HG03097 (cell line): ENCODE measurements at regions not wholly inside any gene's neighbourhood (a gene's known extent, or its start where the extent isn't known, plus 50 kb on each side); places are given as distances from the start of the nearest gene placed in this dataset.

ENCODE experiments used
- ATAC-seq: cut with Tn5 transposase; IDR thresholded peaks from one replicate; pipeline ENCODE4 v1.9.1; 2021; ENCODE audit not compliant: unreplicated experiment, low FRiP score

- no peak for ATAC-seq
These were observed 311.1 kb upstream of the KCNH8 start for GRCh38 chr3:18837137-18837755.

- ATAC-seq: no peak
These were observed 313.3 kb upstream of the KCNH8 start for GRCh38 chr3:18835021-18835420.

- no peak for ATAC-seq
These were observed 318.2 kb upstream of the KCNH8 start for GRCh38 chr3:18830087-18830486.

GRCh38 chr3:18828637-18829036, 319.7 kb upstream of the KCNH8 start:
- no peak for ATAC-seq

- no peak for ATAC-seq
These were observed 320.6 kb upstream of the KCNH8 start for GRCh38 chr3:18827664-18828063.

GRCh38 chr3:18825665-18826064, 322.6 kb upstream of the KCNH8 start:
- no peak for ATAC-seq

GRCh38 chr3:18813300-18813699, 335.0 kb upstream of the KCNH8 start:
- ATAC-seq: no peak

- ATAC-seq: no peak
These were observed 336.0 kb upstream of the KCNH8 start for GRCh38 chr3:18812316-18812715.

GRCh38 chr3:18810306-18810661, 338.0 kb upstream of the KCNH8 start:
- ATAC-seq: no peak

GRCh38 chr3:18809640-18810305, 338.5 kb upstream of the KCNH8 start:
- ATAC-seq: no peak

GRCh38 chr3:18808429-18808828, 339.9 kb upstream of the KCNH8 start:
- ATAC-seq: no peak

GRCh38 chr3:18807593-18807992, 340.7 kb upstream of the KCNH8 start:
- ATAC-seq: no peak

GRCh38 chr3:18806633-18807032, 341.7 kb upstream of the KCNH8 start:
- no peak for ATAC-seq

GRCh38 chr3:18797378-18797777, 350.9 kb upstream of the KCNH8 start:
- no peak for ATAC-seq

GRCh38 chr3:18795078-18795477, 353.2 kb upstream of the KCNH8 start:
- no peak for ATAC-seq

GRCh38 chr3:18791752-18792151, 356.6 kb upstream of the KCNH8 start:
- ATAC-seq: no peak

GRCh38 chr3:18791182-18791581, 357.1 kb upstream of the KCNH8 start:
- ATAC-seq: no peak

GRCh38 chr3:18790384-18790783, 357.9 kb upstream of the KCNH8 start:
- no peak for ATAC-seq

GRCh38 chr3:18789734-18790133, 358.6 kb upstream of the KCNH8 start:
- no peak for ATAC-seq

GRCh38 chr3:18787441-18787840, 360.9 kb upstream of the KCNH8 start:
- no peak for ATAC-seq

- ATAC-seq: no peak
These were observed 361.5 kb upstream of the KCNH8 start for GRCh38 chr3:18786650-18787323.

GRCh38 chr3:18782191-18782590, 357.1 kb upstream of the SATB1 start:
- ATAC-seq: no peak
